GM19372 (cell line): ENCODE measurements at regions not wholly inside any gene's neighbourhood (a gene's known extent, or its start where the extent isn't known, plus 50 kb on each side); places are given as distances from the start of the nearest gene placed in this dataset.
"Not testable (repeated sequence)": the region's sequence is repeated elsewhere in the genome, so short reads cannot be mapped to it uniquely, and the experiment has no call there.

ENCODE experiments used
- ATAC-seq: cut with Tn5 transposase; IDR thresholded peaks from one replicate; pipeline ENCODE4 v1.9.1; 2021; ENCODE audit warnings: mild to moderate bottlenecking, low read depth, moderate library complexity; ENCODE audit not compliant: unreplicated experiment

DNA sequence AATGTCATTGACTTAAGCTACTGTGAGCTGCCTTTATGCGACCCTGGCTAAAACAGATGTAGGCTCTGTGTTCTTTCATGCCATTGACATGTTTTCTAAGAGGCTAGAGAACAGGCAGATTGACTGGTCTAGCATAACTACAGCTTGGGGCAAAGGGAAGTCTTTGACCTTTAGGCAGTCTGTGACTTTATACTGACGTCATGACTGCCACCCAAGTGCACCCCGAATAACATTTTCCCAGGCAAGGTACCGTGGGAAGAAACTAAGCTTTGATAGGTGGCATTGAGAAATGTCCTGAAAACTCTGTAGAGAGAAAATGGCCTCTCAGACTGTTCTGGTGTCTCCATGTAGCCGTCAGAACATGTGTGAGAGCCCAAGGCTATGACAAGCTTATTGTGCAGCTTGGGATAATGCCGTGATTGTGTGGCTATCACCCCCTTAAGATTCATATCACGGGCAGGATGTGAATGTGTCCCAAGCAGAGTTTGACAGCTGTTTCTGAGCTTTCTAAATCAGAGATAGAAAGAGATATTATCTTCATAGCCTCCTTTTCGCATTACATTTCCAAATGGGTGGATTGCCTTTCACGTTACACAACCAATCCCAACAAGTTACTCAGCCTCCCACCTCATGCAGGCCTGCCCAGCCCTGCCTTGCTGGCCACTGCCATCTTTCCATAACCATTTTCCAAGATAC is 672.2 kb upstream of the ACVR2A start:
- ATAC-seq = no peak

DNA sequence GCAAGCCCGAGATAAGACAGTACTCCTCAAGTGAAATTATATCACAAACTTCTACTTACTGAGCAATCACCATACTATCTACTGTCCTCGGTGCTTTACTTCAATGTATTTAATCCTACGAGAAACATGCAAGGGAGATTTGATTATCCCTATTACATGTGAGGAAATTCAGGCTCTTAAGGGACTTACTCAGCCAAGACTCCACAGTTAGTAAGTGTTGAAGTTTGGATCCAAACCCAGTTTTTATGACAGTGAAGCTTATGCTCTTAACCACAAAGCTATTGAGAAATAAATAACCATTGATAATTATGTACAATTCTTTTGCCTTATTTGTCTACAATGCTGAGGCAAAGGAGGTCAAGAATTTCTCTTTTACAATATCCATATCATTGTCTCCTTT is 672.9 kb upstream of the ACVR2A start:
- ATAC-seq = no peak

DNA sequence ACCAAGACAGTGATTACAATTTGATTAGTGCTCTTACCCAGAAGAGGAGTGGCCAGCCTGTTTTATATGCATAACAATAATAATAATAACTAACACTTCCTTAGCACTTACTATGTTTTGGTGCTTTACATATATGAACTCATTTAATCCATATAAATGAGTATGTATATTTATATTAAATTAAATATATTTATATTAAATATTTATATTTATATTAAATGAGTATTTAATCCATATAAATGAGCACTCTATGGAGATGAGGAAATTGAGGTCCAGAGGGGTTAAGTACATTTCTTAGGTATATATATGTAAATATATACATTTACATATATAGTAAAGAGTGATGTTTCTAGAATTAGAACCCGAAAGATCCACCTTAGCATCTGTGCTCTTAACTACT is 673.9 kb upstream of the ACVR2A start:
- no peak for ATAC-seq

DNA sequence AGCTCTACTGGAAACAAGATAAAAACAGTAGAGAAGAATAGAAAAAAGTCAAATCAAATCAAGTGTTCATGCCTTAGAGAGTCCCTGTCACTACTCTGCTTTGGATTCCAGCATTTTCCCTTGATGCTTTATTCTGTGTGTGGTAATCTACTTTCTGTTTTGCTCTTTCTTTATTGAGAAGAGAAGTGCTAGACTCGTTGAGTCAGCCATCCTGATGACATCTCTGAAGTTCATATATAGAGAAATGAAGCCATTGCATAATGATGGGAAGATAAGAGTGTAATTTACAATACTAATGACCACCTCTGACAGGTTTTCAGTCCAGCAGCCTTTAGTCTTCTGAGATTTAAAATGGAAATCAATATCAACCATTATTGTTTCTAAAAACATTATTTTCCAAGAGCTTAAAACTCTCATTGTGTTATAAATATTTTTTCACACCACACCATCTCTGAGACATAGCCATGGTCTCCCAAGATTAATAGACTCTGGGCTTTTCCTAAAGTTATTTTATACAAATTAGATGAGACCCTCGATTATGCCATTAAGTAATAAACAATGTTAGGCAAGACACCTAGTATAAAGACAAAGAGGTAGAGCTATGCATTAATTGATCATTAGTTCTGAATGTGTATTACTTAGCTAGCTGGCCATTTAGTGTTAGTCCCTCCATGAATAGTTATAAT is 679.0 kb upstream of the ACVR2A start:
- ATAC-seq = no peak

DNA sequence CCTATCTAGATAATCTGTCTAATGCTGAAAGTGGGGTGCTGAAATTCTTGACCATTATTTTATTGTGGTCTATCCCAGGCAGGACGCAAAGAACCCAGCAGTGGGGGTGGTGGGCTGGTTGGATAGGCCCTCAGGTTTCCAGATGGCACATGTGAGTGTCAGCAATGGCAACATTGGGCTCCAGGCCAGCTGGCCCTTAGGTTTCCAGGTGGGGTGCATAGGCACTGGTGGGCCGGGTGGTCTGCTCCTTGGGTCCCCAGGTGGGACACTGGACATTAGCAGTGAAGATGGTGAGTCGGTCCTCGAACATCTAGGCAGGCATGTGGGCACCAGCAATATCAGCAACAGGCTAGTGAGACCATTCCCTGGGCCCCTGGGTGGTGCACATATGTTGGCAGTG is 680.3 kb upstream of the ACVR2A start:
- ATAC-seq = no peak

DNA sequence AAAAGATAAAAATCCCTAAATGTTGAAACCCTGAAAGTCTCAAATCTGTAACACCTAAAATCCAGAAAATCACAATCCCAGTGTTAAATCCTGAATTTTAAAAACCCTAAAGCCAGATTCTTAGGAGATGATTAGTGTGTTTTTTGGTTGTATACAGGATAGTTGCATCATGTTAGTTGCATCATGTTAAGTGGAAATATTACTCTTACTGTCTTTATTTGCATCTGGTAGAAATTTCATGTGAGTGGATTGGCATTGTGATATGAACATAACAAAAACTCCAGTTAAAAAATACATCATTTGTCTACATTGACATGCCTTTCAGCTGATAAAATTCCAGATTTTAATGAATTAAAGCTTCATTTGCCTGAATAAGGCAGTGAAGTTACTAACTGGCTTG is 683.1 kb upstream of the ACVR2A start:
- no peak for ATAC-seq

DNA sequence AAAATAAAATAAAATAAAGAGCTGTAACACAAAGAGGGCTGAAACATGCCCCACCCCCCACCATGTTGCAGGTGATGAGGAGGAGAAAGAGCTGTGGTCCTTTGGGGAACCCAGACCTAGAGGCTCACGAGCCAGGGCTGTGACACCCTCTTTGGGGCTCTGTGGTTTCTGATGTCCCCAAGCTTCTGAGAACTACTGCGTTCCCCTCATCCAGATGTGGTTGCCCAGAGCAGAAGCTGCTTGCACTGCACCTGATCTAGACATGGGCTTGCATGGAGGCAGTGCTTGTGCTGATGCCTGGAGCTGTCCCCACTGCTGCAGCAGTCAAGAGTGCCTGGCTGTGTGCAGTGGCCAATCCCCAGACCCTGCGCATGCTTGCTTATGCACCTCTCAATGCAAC is 687.9 kb upstream of the ACVR2A start:
- no peak for ATAC-seq

DNA sequence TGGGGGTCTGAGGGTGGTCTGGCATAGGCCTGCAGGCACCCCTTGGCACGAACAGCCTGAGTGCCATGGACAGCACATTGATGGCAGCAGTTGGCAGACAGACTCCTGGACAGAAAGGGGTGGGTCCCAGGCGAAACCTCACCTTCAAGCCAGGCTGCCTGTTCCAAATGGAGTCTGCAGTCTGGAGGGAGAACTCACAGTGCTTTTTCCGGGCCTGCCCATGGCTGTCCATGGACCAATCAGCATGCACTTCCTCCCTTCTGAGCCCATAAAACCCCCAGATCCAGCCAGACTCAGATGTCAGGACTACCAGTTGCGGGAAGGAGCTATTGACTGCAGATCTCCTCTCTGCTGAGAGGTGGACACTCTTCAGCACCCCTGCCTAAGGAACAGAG is 694.6 kb upstream of the ACVR2A start:
- ATAC-seq = no peak

DNA sequence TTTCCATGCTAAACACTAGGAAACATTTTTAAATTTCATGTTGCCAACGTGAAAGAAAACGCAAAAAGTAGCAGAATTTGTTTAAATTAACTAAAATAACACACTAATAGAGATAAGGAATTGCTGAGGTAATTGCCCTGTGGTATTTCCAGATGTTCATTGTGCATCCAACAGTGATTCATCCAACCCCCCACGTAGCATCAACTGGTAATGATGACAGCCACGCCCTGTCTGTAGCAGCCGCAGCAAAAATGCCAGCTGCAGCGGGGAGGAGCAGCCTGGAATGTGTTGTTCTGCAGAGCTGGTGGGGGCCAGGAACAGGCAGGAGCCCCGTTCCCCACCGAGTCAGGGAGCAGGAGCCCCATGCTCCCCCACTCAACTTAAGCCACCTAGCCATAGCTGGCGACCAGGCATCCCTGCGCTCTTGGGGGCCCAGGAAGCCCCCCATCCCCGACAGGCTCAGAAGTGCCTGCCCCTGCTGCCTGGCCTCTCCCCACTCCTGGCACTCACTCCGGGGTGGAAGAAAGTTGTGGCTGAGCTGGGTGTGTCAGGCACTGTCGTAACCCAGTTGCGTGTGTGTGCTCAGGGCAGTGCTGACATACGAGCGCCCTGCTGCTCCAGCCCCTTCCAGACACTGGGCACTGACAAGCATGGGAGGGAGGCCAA is 695.1 kb upstream of the ACVR2A start:
- ATAC-seq = no peak

DNA sequence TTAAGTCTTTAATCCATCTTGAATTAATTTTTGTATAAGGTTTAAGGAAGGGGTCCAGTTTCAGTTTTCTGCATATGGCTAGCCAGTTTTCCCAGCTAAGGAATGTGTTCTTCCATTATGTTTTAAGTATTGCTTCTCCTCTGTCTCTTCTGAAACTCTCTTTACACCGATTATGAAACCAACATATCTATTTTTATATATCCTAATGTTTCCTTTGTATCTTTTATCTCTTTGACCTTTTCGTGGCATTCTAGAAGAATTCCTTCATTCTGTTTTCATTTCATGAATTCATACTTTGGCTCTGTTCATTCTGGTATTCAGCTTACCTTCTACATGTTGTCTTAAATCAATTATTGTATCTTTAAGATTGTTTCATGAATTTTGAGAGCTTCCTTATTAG is 697.0 kb upstream of the ACVR2A start:
- ATAC-seq = no peak

DNA sequence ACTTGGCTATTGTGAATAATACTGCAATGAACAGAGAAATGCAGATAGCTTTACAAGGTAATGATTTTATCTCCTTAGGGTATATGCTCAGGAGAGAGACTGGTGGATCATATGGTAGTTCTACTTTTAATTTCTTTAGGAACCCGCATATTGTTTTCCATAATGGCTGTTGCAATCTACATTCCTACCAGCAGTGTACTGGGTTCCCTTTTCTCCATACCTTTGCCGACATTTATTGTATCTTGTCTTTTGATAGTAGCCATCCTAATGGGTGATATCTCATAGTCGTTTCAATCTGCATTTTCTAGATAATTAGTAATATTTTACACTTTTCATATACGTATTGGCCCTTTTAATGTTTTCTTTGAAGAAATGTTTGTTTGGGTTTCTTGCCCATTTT is 702.9 kb upstream of the ACVR2A start:
- no peak for ATAC-seq

DNA sequence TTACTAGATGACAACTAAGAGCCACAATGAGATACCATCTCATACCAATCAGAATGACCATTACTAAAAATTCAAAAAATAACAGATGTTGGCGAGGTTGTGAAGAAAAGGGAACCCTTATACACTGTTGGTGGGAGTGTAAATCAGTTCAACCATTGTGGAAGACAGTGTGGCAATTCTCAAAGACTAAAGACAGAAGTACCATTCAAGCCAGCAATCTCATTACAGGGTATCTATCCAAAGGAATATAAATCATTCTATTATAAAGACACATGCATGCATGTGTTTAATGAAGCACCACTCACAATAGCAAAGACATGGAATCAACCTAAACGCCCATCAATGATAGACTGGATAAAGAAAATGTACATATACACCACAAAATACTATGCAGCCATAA is 705.1 kb upstream of the ACVR2A start:
- not testable (repeated sequence) for ATAC-seq

DNA sequence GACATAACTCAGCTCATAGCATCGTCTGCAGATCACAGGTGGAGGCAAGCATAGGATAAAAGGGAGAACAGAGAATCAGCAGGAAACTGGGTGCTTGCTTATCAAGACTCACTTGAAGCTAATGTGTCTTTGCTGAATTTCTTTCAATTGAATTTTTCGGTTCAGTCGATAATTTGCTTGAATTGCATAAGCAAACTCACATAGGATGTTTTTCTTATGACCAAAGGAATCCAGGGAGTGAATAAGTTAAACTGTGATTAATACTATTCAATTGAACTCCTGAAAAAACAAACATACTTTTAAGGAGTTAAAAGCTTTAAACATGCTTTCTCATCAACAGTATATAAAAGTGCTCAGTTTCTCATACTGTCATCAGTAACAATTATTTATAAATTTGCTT is 707.1 kb upstream of the ACVR2A start:
- no peak for ATAC-seq

DNA sequence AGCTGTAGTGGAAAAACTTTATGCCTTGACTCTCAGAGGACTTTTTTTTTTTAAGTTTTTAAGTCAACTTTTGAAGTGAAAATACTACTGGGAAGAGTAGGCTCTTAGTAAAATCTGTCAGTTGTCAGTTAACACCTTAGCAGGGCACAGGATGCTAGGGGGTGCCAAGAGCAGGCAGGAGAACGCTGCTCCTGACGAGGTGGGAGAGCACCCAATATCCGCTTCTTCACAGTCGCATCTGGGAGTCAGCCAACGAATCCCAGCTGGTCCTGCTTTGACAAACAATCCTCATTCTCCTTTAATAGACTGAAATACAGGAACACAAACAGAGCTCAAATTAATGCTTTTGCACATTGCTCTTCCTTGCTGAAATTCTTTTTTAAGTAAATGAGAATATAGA is 709.5 kb upstream of the ACVR2A start:
- ATAC-seq = no peak

DNA sequence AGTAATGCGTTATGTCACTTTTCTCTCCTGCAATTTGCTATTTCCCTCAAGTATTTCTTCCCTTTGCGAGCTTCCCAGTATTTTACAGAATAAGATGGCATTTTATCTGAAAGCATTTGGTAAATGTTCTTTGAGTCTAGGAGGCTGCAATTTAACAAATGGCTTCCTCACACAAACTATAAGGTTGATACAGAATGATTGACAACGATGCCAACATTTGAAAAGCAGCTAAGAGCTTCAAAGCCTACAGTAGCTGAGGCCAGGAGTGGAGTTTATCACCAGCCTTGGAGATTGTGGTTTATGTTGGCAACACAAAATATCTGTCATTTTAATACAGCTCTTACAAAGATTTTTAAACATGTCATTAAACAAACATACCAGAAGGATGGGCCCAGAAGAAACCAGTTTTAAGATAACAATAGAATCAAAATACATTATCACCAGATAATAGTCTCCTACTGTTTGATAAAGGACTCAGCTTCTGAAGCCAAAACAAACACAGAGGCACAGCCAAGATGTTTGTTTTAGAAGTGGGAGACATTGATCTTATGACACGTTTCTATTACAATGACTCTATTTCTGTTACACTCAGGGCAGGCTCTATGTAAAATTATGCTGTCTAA is 711.4 kb upstream of the ACVR2A start:
- no peak for ATAC-seq

DNA sequence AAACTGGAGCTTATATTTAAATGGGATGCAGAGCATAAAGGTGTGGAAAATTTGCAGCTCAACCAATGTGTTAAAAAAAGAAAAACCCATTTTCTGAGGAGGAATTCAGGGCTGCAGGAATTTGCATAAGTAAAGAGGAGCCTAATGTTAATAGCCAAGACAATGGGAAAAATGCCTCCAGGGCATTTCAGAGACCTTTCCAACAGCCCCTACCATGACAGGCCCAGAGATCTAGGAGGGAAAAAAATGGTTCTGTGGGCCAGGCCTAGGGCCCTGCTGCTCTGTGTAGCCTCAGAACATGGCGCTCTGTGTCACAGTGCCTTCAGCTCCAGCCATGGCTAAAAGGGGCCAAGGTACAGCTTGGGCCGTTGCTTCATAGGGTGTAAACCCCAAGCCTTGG is 719.7 kb upstream of the ACVR2A start:
- no peak for ATAC-seq

DNA sequence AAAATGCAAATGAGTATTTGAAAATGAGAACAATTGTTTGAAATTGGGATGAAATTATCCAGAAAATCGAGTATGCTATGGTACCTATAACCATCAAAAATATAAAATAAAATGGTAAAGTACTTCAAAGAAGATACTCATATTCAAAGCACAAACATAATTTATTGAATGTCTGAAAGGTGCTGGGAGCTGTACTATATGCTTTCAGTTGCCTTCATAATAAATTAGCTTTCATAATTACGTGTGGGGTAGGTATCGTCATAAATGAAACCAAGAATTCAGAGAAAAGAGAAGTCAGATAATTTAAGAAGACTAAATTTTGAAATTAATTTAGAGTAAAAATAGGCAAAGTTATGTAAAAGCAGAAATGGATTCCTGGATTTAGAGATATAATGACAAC is 721.9 kb upstream of the ACVR2A start:
- no peak for ATAC-seq

DNA sequence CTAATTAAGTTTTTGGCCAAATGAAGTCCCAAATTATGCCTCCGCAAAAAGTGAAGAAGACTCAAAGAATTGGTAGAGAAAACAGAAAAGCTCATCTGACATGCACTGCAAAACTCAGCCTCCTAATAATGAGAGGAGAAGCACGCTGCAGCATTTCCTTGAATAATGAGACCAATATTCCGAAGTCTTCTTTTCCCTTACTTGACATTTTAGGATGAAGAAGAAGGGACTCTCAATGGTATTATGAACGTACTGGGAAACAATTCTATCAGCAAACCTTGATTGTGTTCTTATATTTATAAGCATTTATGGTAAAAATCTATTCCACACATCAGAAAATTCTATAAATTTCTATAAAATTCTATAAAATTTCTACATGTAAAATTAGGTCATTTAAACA is 733.9 kb upstream of the ACVR2A start:
- no peak for ATAC-seq

DNA sequence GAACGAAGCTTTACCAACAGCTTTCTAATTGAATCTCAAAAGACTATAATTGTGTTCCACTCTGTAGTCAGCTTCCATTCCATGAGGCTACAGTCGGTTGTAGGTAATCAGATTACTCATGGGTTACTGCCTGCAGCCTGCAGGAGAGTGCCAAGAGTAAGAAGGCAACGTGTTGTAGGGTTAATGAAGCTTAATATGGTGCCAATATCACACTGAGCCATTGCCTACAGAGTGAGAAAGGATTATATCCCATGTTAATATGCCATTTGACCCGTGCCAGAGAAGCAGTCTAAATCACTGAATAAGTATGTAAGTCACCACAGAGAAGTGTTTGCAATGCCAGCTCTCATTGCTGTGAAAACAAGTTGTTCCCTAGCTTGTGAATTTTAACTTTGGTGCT is 734.5 kb upstream of the ACVR2A start:
- no peak for ATAC-seq

DNA sequence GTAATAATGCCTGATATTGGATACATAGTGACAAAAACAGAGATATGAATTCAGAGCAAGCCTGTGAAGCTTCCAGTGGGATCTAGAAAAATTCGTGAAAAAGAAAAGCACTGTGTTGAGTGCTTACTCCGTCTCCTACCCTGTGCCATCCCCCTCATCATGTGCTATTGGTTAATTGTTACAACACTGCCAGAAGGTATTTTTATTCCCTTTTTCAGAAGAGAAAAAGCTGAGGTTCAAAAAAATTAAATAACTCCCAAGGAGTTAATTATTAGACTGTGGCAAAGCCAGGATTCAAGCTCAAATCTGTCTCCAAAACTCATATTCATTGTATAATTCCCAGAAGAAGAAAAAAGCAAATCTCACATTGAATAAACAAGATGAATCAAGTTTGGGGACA is 735.5 kb upstream of the ACVR2A start:
- ATAC-seq = no peak

DNA sequence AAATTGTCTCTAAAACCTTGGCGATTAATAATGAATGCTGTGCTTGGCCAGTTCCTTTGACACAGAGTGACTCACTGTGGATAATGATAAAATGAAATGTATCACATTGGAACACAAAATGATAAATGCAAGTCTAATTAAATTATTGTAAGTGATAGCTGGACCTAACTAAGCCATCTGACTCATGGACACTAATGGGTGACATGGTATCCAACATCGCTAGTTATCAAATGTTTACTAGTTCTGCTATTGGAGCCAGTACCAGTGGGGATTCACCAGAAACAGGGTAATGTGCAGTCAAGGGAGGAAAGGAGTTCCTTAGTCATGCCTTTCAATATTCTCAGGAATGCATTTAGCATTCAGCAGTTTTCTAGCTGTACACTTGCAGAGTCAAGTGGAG is 736.3 kb upstream of the ACVR2A start:
- ATAC-seq = no peak
